Right cardiac atrium (tissue), 5 donors: ENCODE measurements at regions not wholly inside any gene's neighbourhood (a gene's known extent, or its start where the extent isn't known, plus 50 kb on each side); places are given as distances from the start of the nearest gene placed in this dataset.

Experiments used
- ATAC-seq, 2 donors: fragments of 200-7000 bp; cut with Tn5 transposase; one replicate each; pipeline versions ENCODE4 v1.8.0 to v1.9.1; 2020; ENCODE audit warnings: moderate library complexity in 2 of 2, mild to moderate bottlenecking in 1 of 2
- DNase-seq, 3 donors: peaks; one replicate each; pipeline ENCODE4 v3.0.0-alpha.2; 2020
- H3K27ac ChIP-seq: one replicate; pipeline ENCODE4 v1.5.1; 2013; ENCODE audit warnings: mild to moderate bottlenecking, low read length, control low read depth, moderate library complexity
- H3K27me3 ChIP-seq: one replicate; pipeline ENCODE4 v1.6.1; 2013; ENCODE audit not compliant: control insufficient read depth, insufficient read depth
- H3K4me1 ChIP-seq: one replicate; pipeline ENCODE4 v1.6.1; 2013; ENCODE audit warnings: low read length; ENCODE audit not compliant: control insufficient read depth, insufficient read depth
- H3K4me3 ChIP-seq: one replicate; pipeline ENCODE4 v1.5.1; 2013; ENCODE audit warnings: low read length, control low read depth
- H3K9me3 ChIP-seq: one replicate; pipeline ENCODE4 v1.6.1; 2013; ENCODE audit warnings: low read length; ENCODE audit not compliant: control insufficient read depth
- WGBS: extraction: QIAGEN DNeasy Blood & Tissue Kit; methylation state at CpG from one replicate; pipeline ENCODE4 v1.1.7; 2013; 5-methylcytosine and 5-hydroxymethylcytosine counted together
- intact Hi-C, 4 donors: fragments of 100-400 bp; cut with DNase I; formaldehyde crosslinking; loops; one replicate each; pipeline versions ENCODE4 v1.11.0 to v1.14.0; 2022 to 2023
- donor health status: healthy with polysubstance abuse.
- donor health status: DM: no; HTN: yes; CAD: no.
- donor health status: DM: no; HTN: no; CAD: no.
- donor health status: DM: no; HTN: yes; CAD: no; lungs with severe emphysema.
- donor health status: DM: yes; HTN: yes; CAD: no.

GRCh38 chr16:52727849-52728248, 180.9 kb upstream of the TOX3 start:
- H3K4me1 ChIP-seq: no peaks in the 10 kb centered on the region
- DNase-seq: no peak
- H3K27ac ChIP-seq: no peak overlapping the region
- H3K9me3 ChIP-seq: no peaks in the 10 kb centered on the region
- H3K27me3 ChIP-seq: no peaks in the 10 kb centered on the region
- intact Hi-C loops: no loop called here
- no peak overlapping the region for H3K4me3 ChIP-seq
- 63% methylated on average over 4 of the region's 4 CpGs for WGBS
- no peak for ATAC-seq

- 72% methylated on average over 2 of the region's 2 CpGs for WGBS
- no peaks in the 10 kb centered on the region for H3K27me3 ChIP-seq
Observed at GRCh38 chr16:52727441-52727840, 180.5 kb upstream of the TOX3 start.

GRCh38 chr16:52725461-52725860, 178.5 kb upstream of the TOX3 start:
- Histone ChIP-seq H3K4me1 (no peaks in the 10 kb centered on the region), H3K9me3 (no peaks in the 10 kb centered on the region), H3K4me3 (no peak overlapping the region), H3K27me3 (no peaks in the 10 kb centered on the region), H3K27ac (no peak overlapping the region)
- DNase-seq: no peak
- 93% methylated on average over 1 of the region's 1 CpG for WGBS
- no peak for ATAC-seq
- intact Hi-C loops: no loop called here

More at GRCh38 chr16:52727441-52727840, 180.5 kb upstream of the TOX3 start:
- DNase-seq (no peak), ATAC-seq (no peak)
- Histone ChIP-seq H3K27ac (no peak overlapping the region), H3K4me3 (no peak overlapping the region), H3K4me1 (no peaks in the 10 kb centered on the region), H3K9me3 (no peaks in the 10 kb centered on the region)
- intact Hi-C loops: no loop called here

GRCh38 chr16:52725043-52725442, 178.1 kb upstream of the TOX3 start:
- ATAC-seq: no peak

GRCh38 chr16:52721331-52721730, 174.4 kb upstream of the TOX3 start:
- 44% methylated on average over 6 of the region's 6 CpGs for WGBS
- intact Hi-C loops: no loop called here
- H3K27me3 ChIP-seq: no peaks in the 10 kb centered on the region
- H3K9me3 ChIP-seq: no peaks in the 10 kb centered on the region
- no peak overlapping the region for H3K4me3 ChIP-seq
- no peaks in the 10 kb centered on the region for H3K4me1 ChIP-seq
- H3K27ac ChIP-seq: no peak overlapping the region
- ATAC-seq (no peak), DNase-seq (no peak)

More at GRCh38 chr16:52725043-52725442, 178.1 kb upstream of the TOX3 start:
- H3K4me3 ChIP-seq: no peak overlapping the region
- 80% methylated on average over 3 of the region's 3 CpGs for WGBS
- DNase-seq: no peak
- H3K27ac ChIP-seq: no peak overlapping the region
- H3K27me3 ChIP-seq: no peaks in the 10 kb centered on the region
- intact Hi-C loops: no loop called here
- H3K4me1 ChIP-seq: no peaks in the 10 kb centered on the region
- no peaks in the 10 kb centered on the region for H3K9me3 ChIP-seq

GRCh38 chr16:52718046-52718445, 171.1 kb upstream of the TOX3 start:
- H3K4me3 ChIP-seq: no peak overlapping the region
- H3K27ac ChIP-seq: no peak overlapping the region
- ATAC-seq: no peak
- no peaks in the 10 kb centered on the region for H3K9me3 ChIP-seq
- no peaks in the 10 kb centered on the region for H3K4me1 ChIP-seq
- 58% methylated on average over 4 of the region's 4 CpGs for WGBS
- intact Hi-C loops: no loop called here
- H3K27me3 ChIP-seq: no peaks in the 10 kb centered on the region
- DNase-seq: no peak

GRCh38 chr16:52713740-52714139, 166.8 kb upstream of the TOX3 start:
- H3K9me3 ChIP-seq: no peaks in the 10 kb centered on the region
- H3K4me1 ChIP-seq: no peaks in the 10 kb centered on the region
- H3K27ac ChIP-seq: no peak overlapping the region
- no peaks in the 10 kb centered on the region for H3K27me3 ChIP-seq
- H3K4me3 ChIP-seq: no peak overlapping the region
- no peak for ATAC-seq
- intact Hi-C loops: no loop called here
- DNase-seq: no peak
- 41% methylated on average over 7 of the region's 7 CpGs for WGBS

- intact Hi-C loops: no loop called here
- Histone ChIP-seq H3K27me3 (no peaks in the 10 kb centered on the region), H3K27ac (no peak overlapping the region), H3K9me3 (no peaks in the 10 kb centered on the region), H3K4me1 (no peaks in the 10 kb centered on the region), H3K4me3 (no peak overlapping the region)
- no peak for ATAC-seq
- WGBS: 46% methylated on average over 3 of the region's 3 CpGs
- DNase-seq: no peak
Observed at GRCh38 chr16:52709306-52709705, 162.4 kb upstream of the TOX3 start.

- WGBS: 70% methylated on average over 2 of the region's 2 CpGs
- intact Hi-C loops: no loop called here
- no peaks in the 10 kb centered on the region for H3K27me3 ChIP-seq
- H3K27ac ChIP-seq: no peak overlapping the region
- no peaks in the 10 kb centered on the region for H3K4me1 ChIP-seq
- ATAC-seq (no peak), DNase-seq (no peak)
- H3K4me3 ChIP-seq: no peak overlapping the region
- H3K9me3 ChIP-seq: no peaks in the 10 kb centered on the region
Observed at GRCh38 chr16:52708476-52708875, 161.5 kb upstream of the TOX3 start.

- Histone ChIP-seq H3K4me1 (no peaks in the 10 kb centered on the region), H3K27me3 (no peaks in the 10 kb centered on the region), H3K9me3 (no peaks in the 10 kb centered on the region), H3K4me3 (no peak overlapping the region), H3K27ac (no peak overlapping the region)
- no peak for ATAC-seq
- 44% methylated on average over 3 of the region's 3 CpGs for WGBS
- no peak for DNase-seq
- intact Hi-C loops: no loop called here
Observed at GRCh38 chr16:52707676-52708337, 160.9 kb upstream of the TOX3 start.

GRCh38 chr16:52705122-52705521, 158.2 kb upstream of the TOX3 start:
- intact Hi-C loops: no loop called here
- Histone ChIP-seq H3K27me3 (no peaks in the 10 kb centered on the region), H3K4me1 (no peaks in the 10 kb centered on the region), H3K27ac (no peak overlapping the region), H3K4me3 (no peak overlapping the region), H3K9me3 (no peaks in the 10 kb centered on the region)
- DNase-seq: no peak
- WGBS: 57% methylated on average over 5 of the region's 5 CpGs
- no peak for ATAC-seq

- H3K4me1 ChIP-seq: no peaks in the 10 kb centered on the region
Observed at GRCh38 chr16:52697971-52698370, 151.0 kb upstream of the TOX3 start.

More at GRCh38 chr16:52697971-52698370, 151.0 kb upstream of the TOX3 start:
- Histone ChIP-seq H3K27ac (no peak overlapping the region), H3K27me3 (no peaks in the 10 kb centered on the region), H3K4me3 (no peak overlapping the region), H3K9me3 (peaks cover 2% of the 10 kb centered on the region)
- ATAC-seq: no peak
- intact Hi-C loops: no loop called here
- DNase-seq: no peak
